ENCODE measurements at regions not wholly inside any gene's neighbourhood (a gene's known extent, or its start where the extent isn't known, plus 50 kb on each side); places are given as distances from the start of the nearest gene placed in this dataset.
"Not testable (repeated sequence)": the region's sequence is repeated elsewhere in the genome, so short reads cannot be mapped to it uniquely, and the experiment has no call there.

- H3K27ac Mint-ChIP-seq: no peak overlapping the region
- no peaks in the 10 kb centered on the region for H3K4me1 Mint-ChIP-seq (ENCODE audit: low read depth)
- H3K9me3 Mint-ChIP-seq: peaks cover 8% of the 10 kb centered on the region
- H3K4me3 Mint-ChIP-seq: no peak overlapping the region
- H3K36me3 Mint-ChIP-seq (ENCODE audit: low read depth): no peaks in the 10 kb centered on the region
- H3K27me3 Mint-ChIP-seq (ENCODE audit: low read depth): no peaks in the 10 kb centered on the region
Observed at GRCh38 chr18:39162013-39162827, 1596.6 kb upstream of the CELF4 start.

GRCh38 chr18:39149211-39149806 lies 1583.7 kb upstream of the CELF4 start:
- H3K27me3 Mint-ChIP-seq (ENCODE audit: low read depth): no peaks in the 10 kb centered on the region
- H3K9me3 Mint-ChIP-seq: peaks cover 33% of the 10 kb centered on the region
- H3K27ac Mint-ChIP-seq: no peak overlapping the region
- H3K4me3 Mint-ChIP-seq: no peak overlapping the region
- H3K36me3 Mint-ChIP-seq (ENCODE audit: low read depth): no peaks in the 10 kb centered on the region
- no peaks in the 10 kb centered on the region for H3K4me1 Mint-ChIP-seq (ENCODE audit: low read depth)

GRCh38 chr18:39134255-39134654 lies 1568.7 kb upstream of the CELF4 start:
- H3K27me3 Mint-ChIP-seq (ENCODE audit: low read depth): no peaks in the 10 kb centered on the region
- H3K36me3 Mint-ChIP-seq (ENCODE audit: low read depth): no peaks in the 10 kb centered on the region
- H3K4me1 Mint-ChIP-seq (ENCODE audit: low read depth): no peaks in the 10 kb centered on the region
- H3K27ac Mint-ChIP-seq: no peak overlapping the region
- H3K9me3 Mint-ChIP-seq: peaks cover 9% of the 10 kb centered on the region
- H3K4me3 Mint-ChIP-seq: no peak overlapping the region

GRCh38 chr18:39127538-39127937 lies 1561.9 kb upstream of the CELF4 start:
- not testable (repeated sequence) for H3K9me3 Mint-ChIP-seq; H3K36me3 Mint-ChIP-seq (ENCODE audit: low read depth); H3K4me1 Mint-ChIP-seq (ENCODE audit: low read depth); H3K4me3 Mint-ChIP-seq; H3K27me3 Mint-ChIP-seq (ENCODE audit: low read depth); H3K27ac Mint-ChIP-seq

- Mint-ChIP-seq H3K27ac (no peak overlapping the region), H3K36me3 (ENCODE audit: low read depth) (no peaks in the 10 kb centered on the region), H3K4me1 (ENCODE audit: low read depth) (no peaks in the 10 kb centered on the region), H3K27me3 (ENCODE audit: low read depth) (no peaks in the 10 kb centered on the region), H3K4me3 (no peak overlapping the region), H3K9me3 (no peaks in the 10 kb centered on the region)
Observed at GRCh38 chr18:39113790-39114189, 1548.2 kb upstream of the CELF4 start.

GRCh38 chr18:39105104-39105503 lies 1539.5 kb upstream of the CELF4 start:
- Mint-ChIP-seq H3K27ac (no peak overlapping the region), H3K4me1 (ENCODE audit: low read depth) (no peaks in the 10 kb centered on the region), H3K36me3 (ENCODE audit: low read depth) (no peaks in the 10 kb centered on the region), H3K9me3 (no peaks in the 10 kb centered on the region), H3K4me3 (no peak overlapping the region), H3K27me3 (ENCODE audit: low read depth) (no peaks in the 10 kb centered on the region)

GRCh38 chr18:39072970-39073369 lies 1507.4 kb upstream of the CELF4 start:
- no peaks in the 10 kb centered on the region for H3K4me1 Mint-ChIP-seq (ENCODE audit: low read depth)
- H3K27me3 Mint-ChIP-seq (ENCODE audit: low read depth): no peaks in the 10 kb centered on the region
- H3K9me3 Mint-ChIP-seq: peaks cover 5% of the 10 kb centered on the region
- no peak overlapping the region for H3K27ac Mint-ChIP-seq
- H3K36me3 Mint-ChIP-seq (ENCODE audit: low read depth): no peaks in the 10 kb centered on the region
- no peak overlapping the region for H3K4me3 Mint-ChIP-seq

GRCh38 chr18:39062426-39062825 lies 1496.8 kb upstream of the CELF4 start:
- H3K27ac Mint-ChIP-seq: no peak overlapping the region
- no peaks in the 10 kb centered on the region for H3K27me3 Mint-ChIP-seq (ENCODE audit: low read depth)
- H3K36me3 Mint-ChIP-seq (ENCODE audit: low read depth): no peaks in the 10 kb centered on the region
- H3K4me1 Mint-ChIP-seq (ENCODE audit: low read depth): no peaks in the 10 kb centered on the region
- no peaks in the 10 kb centered on the region for H3K9me3 Mint-ChIP-seq
- no peak overlapping the region for H3K4me3 Mint-ChIP-seq

GRCh38 chr18:39058386-39059000 lies 1492.9 kb upstream of the CELF4 start:
- Mint-ChIP-seq H3K36me3 (ENCODE audit: low read depth) (no peaks in the 10 kb centered on the region), H3K9me3 (no peaks in the 10 kb centered on the region), H3K4me3 (no peak overlapping the region), H3K27ac (no peak overlapping the region), H3K4me1 (ENCODE audit: low read depth) (no peaks in the 10 kb centered on the region), H3K27me3 (ENCODE audit: low read depth) (no peaks in the 10 kb centered on the region)

- Mint-ChIP-seq H3K27me3 (ENCODE audit: low read depth) (no peaks in the 10 kb centered on the region), H3K9me3 (no peaks in the 10 kb centered on the region), H3K27ac (no peak overlapping the region), H3K4me1 (ENCODE audit: low read depth) (no peaks in the 10 kb centered on the region), H3K36me3 (ENCODE audit: low read depth) (no peaks in the 10 kb centered on the region), H3K4me3 (no peak overlapping the region)
Observed at GRCh38 chr18:39057423-39058064, 1491.9 kb upstream of the CELF4 start.

- Mint-ChIP-seq H3K4me1 (ENCODE audit: low read depth) (no peaks in the 10 kb centered on the region), H3K27ac (no peak overlapping the region), H3K27me3 (ENCODE audit: low read depth) (no peaks in the 10 kb centered on the region), H3K4me3 (no peak overlapping the region), H3K9me3 (no peaks in the 10 kb centered on the region), H3K36me3 (ENCODE audit: low read depth) (no peaks in the 10 kb centered on the region)
Observed at GRCh38 chr18:39053571-39053970, 1488.0 kb upstream of the CELF4 start.

GRCh38 chr18:39051013-39051412 lies 1485.4 kb upstream of the CELF4 start:
- H3K9me3 Mint-ChIP-seq: no peaks in the 10 kb centered on the region
- no peaks in the 10 kb centered on the region for H3K36me3 Mint-ChIP-seq (ENCODE audit: low read depth)
- H3K4me3 Mint-ChIP-seq: no peak overlapping the region
- H3K27me3 Mint-ChIP-seq (ENCODE audit: low read depth): no peaks in the 10 kb centered on the region
- no peaks in the 10 kb centered on the region for H3K4me1 Mint-ChIP-seq (ENCODE audit: low read depth)
- no peak overlapping the region for H3K27ac Mint-ChIP-seq

GRCh38 chr18:39039813-39040212 lies 1474.2 kb upstream of the CELF4 start:
- Mint-ChIP-seq H3K4me3 (no peak overlapping the region), H3K36me3 (ENCODE audit: low read depth) (no peaks in the 10 kb centered on the region)

GRCh38 chr18:39037925-39038324 lies 1472.3 kb upstream of the CELF4 start:
- Mint-ChIP-seq H3K4me3 (no peak overlapping the region), H3K9me3 (no peaks in the 10 kb centered on the region), H3K27me3 (ENCODE audit: low read depth) (no peaks in the 10 kb centered on the region), H3K4me1 (ENCODE audit: low read depth) (no peaks in the 10 kb centered on the region), H3K27ac (no peak overlapping the region), H3K36me3 (ENCODE audit: low read depth) (no peaks in the 10 kb centered on the region)

More at GRCh38 chr18:39039813-39040212, 1474.2 kb upstream of the CELF4 start:
- H3K9me3 Mint-ChIP-seq: no peaks in the 10 kb centered on the region
- no peaks in the 10 kb centered on the region for H3K27me3 Mint-ChIP-seq (ENCODE audit: low read depth)
- no peak overlapping the region for H3K27ac Mint-ChIP-seq
- no peaks in the 10 kb centered on the region for H3K4me1 Mint-ChIP-seq (ENCODE audit: low read depth)

- Mint-ChIP-seq H3K4me1 (ENCODE audit: low read depth) (no peaks in the 10 kb centered on the region), H3K4me3 (no peak overlapping the region), H3K27me3 (ENCODE audit: low read depth) (no peaks in the 10 kb centered on the region), H3K27ac (no peak overlapping the region), H3K9me3 (no peaks in the 10 kb centered on the region), H3K36me3 (ENCODE audit: low read depth) (no peaks in the 10 kb centered on the region)
Observed at GRCh38 chr18:39033312-39033711, 1467.7 kb upstream of the CELF4 start.

Data from T-helper 1 cell treated with Interleukin-12 subunit alpha and Interleukin-12 subunit beta and Interleukin-4 antibody, amounts not matched to agents 30 μg/mL and 1 μg/mL, for 36 hours (primary cell).